ENCODE measurements at regions not wholly inside any gene's neighbourhood (a gene's known extent, or its start where the extent isn't known, plus 50 kb on each side); places are given as distances from the start of the nearest gene placed in this dataset.
"Not testable (repeated sequence)": the region's sequence is repeated elsewhere in the genome, so short reads cannot be mapped to it uniquely, and the experiment has no call there.

DNA sequence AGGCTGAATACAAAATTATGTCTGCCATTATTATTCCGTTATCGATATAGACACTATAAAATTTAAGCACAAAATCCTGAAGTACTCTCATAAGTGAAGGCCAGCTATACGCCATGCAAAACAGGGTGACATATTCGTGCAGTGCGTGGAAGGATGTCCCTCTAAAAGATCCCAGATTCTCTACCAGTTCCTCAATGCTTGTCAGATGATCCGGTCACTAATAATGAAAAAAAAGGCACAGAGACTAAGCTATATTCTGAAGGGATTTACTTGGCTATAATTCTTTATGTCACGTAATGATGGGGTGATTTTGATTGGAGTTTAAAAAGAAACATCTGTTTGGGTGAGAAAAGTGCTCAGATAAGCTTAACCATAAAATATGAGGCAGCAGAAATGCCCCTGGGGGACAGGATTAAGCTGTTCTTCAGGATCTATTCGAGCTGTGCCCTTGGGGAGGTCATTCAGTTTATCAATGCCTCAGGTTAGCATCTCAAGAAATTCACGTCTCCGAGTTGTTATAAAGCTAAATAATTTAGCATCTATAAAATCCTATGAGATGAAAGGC, 229.7 kb upstream of the PITRM1 start:
- no peak for DNase-seq

DNA sequence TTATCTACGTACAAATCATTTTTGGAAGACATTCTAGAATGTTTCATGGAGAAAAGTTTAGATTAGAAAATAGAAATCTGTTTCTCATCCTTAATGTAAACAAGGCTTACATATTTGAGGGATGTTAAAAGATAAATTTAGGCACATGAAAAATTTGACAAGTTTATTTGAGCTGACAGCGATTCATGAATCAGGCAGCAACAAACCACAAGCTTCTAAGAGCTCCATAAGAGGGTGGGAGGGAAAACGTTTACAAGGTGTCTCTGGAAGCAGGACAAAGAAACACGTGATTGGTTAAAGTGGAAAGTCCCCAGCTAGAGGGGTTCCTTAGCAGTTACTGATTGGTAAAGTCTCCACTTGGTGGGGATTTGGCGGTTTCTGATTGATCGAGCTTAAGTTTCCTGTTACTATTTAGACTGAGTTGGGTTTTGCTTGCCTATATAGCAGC, 228.9 kb upstream of the PITRM1 start:
- DNase-seq = no peak

DNA sequence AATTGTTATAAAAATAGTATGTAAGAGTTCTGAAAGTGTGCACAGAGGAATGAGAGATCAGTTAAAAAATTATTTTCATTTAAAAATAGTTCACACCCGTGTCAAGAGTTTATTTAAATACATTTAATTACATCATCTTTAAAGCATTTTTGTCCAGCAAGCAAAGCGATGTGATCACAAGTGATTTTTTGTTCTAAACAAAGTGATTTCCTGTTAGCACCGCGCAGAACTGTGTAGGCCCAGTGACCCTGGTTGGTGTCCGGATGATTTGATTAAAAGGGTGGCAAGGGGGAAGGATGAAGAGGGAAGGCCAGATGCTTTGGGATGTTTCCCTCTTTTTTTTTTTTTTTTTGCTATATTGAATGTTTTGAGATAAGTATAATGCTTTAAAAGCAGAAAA, 227.8 kb upstream of the PITRM1 start:
- no peak for DNase-seq

DNA sequence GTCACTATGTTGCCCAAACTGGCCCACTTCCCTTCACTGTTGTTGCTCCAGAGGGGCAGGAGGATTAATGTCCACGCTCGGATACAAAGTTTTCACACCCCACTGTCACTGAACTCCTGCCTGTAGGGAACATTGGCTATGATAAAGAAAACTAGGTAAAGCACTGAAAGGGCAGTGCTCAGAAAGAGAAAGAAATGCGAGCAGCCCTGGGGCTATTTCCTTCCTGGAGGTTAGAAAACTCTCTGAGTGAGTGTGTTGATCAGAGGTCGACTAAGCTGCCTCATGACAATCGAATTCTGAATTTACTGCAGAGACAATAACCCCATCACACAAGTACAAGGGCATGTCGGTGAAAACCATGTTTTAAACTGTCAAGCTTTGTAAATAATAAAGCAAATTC, 227.2 kb upstream of the PITRM1 start:
- no peak for DNase-seq

DNA sequence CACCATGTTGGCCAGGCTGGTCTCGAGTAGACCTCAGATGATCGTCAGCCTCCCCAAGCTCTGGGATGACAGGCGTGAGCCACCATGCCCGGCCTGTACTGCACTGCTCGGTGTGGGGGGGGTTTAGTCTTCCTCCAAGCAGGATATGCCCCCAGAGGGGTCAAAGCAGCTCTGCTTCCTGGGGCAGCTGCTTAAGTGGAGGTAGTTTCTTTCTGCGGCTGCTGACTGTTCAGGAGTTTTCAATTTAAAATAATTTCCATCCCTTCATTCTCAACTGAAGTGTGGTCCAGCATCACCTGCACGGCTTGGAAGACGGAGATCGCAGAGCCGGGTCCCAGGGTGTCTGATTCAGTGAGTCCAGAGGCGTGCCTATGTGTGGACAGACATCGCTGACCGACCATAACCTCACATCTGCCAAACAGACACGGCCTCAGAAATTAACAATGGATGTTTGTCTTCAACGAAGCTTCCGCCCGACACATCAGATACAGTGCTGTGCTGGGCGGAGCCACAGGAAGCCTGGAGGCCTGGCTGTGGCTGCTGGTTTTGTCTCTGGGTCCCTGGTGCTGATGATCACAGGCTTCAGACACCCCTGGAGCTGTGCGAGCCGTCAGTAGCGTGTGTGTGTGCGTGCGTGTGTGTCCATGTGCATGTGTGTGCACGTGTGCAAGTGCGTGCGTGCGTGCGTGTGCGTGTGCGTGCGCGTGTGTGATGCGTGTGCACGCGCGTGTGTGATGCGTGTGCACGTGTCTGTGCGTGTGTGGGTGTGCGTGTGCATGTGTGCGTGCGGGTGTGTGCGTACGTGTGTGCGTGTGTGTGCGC, 226.5 kb upstream of the PITRM1 start:
- no peak for DNase-seq

DNA sequence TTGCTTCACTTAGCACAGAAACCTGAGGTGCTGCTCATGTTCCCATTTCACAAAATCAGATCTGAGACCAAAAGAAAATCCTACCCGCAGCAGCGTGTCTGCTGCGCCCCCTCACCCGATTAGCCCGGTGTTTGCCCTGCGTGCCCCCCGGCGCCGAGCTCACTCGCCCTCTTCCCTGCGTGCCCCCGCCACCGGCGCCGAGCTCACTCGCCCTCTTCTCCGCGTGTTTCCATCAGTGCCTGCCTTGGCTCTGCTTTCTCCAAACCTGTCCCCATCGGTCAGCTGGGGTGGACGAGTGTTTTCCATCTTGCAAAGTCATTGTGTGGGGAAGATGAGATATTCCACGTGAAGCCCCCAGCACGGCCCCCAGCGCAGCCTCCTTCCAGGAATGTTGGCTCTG, 225.3 kb upstream of the PITRM1 start:
- no peak for DNase-seq

DNA sequence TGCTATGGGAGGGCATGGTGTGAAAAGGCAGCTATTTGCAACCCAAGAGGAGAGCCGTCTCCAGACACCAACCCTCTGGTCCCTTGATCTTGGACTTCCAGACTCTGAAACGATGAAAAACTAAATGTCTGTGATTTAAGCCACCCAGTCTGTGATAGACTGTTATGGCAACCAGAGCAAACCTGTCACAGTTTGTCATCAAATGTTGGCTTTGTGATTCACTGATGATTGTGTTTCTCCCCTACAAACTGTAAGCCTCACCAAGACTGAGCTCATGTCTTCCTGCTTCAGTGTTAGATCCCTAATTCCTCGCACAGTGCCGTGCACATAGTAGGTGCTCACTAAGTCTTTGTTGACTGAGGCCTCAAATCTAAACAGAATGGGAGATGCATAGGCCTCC, 224.6 kb upstream of the PITRM1 start:
- no peak for DNase-seq

DNA sequence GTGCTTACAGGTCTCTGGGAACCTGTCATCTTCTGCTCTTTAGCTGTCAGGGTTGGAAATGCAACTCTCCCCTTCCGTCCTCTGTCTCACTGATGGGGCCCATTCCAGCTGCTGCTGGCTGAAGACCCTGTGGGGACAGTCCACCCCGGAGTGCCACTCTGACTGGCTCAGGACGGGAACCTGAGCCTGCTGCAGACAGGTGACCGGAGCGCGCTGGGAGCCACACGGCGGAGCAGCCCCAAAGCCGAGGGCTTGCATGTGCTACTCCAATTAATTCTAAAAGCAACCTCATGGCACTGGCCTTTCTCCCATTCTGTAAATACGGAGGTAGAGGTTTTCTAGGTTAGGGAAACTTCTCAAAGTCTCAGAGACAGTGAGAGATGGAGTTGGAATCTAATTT, 223.5 kb upstream of the PITRM1 start:
- no peak for DNase-seq

DNA sequence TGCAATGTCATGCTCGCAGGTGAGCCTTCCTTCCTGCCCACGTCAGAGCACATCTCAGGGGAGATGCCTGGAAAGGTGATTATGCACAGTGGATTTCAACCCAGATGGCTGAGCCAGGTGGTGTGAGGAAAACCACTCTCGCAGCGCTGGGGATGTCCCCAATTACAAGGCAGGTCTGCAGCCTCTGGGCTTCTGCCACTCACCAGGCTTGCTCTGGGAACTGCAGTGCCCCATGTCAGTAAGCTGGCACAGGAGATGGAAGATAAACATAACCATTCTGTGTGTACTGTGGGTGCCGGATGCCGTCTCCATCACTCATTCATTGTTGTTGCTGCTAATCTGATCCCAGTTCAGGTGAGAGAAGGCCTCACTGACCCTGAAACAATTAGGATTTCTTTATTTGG, 222.9 kb upstream of the PITRM1 start:
- DNase-seq = no peak

DNA sequence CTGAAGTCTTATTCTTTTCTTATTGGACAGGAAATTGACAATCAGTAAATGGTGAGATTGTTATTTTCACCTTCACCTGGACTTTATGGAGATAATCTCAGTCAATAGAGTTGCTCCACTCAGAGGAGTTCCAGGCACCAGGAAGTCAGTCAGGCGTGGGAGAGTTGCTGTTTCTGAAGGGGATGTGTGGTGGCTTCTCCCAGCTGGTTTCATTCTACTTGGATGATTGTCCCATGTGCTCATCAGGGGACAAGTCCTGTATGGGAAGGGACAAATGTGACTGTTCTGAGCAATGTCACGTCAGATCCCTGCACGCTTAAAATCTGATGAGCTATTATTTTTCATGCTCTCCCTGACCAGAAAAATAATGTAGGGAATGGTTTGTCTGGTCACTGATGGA, 222.5 kb upstream of the PITRM1 start:
- DNase-seq = no peak

DNA sequence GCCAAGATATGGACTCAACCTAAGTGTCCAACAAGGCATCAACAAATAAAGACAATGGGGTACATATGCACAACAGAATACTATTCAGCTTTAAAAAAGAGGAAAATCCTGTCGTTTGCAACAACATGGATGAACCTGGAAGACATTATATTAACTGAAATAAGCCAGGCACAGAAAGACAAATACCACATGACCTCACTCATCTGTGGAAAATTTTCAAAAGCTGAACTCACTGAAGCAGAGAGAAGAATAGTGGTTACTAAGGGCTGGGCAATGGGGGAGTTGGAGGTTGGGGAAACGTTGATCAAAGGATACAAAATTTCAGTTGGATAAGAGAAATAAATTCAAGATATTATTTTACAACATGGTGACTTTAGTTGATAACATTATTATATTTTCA, 221.4 kb upstream of the PITRM1 start:
- DNase-seq = no peak

DNA sequence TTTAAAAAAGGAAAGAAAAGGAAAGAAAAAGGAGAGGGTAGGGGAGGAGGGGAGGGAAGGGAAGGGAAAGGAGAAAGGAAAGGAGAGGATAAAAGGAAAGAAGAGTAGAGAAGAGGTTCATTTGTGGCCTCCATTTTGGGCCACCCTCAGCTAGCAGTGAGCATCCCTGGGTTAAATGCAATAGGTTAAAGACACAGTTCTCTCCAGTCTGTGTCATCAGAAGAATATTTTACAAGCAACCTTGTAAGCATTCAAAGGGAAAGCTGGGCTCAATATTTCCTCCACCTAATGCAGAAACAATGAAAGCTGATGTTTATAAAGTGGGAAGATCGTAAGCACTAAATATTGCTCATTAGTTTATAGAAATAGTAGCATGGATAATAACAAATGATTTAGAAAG, 219.1 kb upstream of the PITRM1 start:
- no peak for DNase-seq

DNA sequence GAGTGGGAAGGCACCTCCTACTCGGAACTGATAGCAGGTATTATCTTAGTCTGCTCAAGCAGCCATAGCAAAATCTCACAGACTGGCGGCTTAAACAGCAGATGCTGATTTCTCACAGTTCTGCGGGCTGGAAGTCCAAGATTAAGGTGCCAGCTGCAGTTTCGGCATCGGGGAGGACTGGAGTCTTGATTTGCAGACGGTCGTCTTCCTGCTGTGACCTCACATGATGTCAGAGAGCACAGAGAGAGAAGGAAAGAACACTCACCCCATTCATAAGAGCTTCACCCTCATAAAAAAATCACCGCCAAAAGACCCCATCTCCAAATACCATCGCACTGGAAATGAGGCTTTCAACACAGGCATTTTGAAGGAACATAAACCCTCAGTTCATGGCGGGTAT, 216.5 kb upstream of the PITRM1 start:
- no peak for DNase-seq

DNA sequence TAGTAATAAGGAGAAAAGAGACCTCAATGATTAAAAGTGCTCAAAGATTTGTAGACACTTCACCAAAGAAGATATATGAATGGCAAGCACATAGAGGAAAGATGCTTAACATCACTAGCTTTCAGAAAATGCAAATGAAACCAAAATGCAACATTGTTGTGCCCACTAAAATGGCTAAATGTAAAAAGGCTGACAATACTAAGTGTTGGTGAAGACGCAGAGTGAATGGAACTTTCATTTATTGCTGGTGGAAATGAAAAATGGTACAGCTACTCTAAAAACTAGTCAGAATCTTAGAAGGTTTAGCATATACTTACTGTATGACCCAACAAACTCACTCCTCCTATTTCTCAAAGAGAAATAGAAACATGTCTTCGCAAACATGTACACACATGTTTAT, 212.9 kb upstream of the PITRM1 start:
- no peak for DNase-seq

DNA sequence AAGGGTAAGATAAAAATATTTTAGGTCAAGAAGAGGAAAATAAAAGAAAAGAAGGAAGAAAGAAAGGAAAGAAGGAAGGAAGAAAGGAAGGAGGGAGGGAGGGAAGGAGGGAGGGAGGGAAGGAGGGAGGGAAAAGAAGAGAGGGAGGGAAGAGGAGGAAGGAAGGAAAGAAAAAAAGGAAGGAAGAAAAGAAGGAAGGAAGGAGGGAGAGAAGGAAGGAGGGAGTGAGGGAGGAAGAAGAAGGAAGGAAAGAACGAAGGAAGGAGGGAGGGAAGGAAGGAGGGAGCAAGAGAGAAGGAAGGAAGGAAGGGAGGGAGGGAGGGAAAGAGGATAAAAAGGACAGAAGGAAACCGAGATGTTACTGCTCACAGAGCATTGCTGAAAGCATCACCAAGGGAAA, 209.5 kb upstream of the PITRM1 start:
- DNase-seq = no peak

DNA sequence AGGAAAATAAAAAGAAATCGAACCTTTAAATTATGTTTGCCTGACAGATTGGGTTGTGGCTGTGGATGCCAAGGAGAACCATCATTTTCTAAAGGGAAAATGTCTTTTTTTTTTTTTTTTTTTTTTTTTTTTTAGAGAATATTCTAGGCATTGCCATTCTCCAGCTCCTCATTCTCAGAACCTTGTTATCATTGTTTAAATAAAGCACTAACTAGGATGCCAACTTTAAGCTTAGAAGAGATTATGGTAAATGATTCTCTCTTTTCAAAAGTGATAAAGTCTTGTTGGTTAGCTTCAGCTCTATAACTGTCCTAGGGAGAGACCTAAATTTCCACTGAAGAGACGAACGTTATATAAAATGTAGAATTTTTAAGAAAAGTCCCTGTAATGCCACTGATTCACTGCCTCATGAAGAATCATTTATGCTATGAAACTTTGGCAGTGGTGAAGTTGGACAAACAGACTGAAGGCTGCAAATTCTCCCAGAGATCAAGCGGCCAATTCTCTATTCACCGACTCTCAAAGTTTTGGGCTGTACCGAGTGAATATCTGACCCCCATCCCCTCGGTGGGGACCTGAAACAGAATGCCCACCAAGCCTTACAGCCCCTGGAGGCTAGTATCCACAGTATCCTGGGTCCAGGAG, 207.9 kb upstream of the PITRM1 start:
- no peak for DNase-seq

DNA sequence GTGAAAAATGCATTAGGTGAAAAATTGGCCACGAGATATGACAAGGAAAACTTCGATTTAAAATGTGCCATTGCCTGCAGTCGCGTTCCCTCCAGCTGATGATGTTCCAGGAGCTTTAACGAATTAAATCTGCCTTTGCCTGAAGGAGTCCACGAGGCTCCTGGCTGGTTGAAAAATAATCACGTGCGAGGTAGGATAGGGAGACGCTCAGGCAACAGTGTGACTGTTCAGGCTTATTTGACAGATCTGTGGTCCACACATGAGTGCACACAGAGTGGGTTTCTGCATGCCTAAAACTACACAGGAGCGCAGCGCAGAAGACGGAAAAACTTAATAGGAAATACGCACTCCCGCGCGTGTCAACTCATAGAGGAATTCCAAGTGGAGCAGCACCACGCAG, 204.0 kb upstream of the PITRM1 start:
- no peak for DNase-seq

DNA sequence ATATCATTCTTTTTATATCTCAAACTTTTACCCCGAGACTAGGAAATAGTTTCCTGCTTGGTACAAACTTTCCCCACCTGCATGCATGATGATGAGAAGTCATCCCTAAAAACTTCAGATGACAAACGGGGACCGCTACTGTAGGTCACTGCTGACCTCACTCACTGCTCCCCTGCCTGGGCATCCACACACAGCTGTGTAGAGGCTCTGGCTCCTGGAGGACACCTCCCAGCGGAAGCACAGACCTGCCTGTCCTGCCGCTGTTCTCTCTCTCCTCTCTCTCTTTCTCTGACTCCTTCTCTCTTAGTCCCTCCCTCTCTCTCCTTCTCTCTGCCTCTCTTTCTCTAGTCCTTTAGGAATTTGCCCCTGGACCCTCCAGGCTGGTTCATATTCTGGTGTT, 202.9 kb upstream of the PITRM1 start:
- no peak for DNase-seq

DNA sequence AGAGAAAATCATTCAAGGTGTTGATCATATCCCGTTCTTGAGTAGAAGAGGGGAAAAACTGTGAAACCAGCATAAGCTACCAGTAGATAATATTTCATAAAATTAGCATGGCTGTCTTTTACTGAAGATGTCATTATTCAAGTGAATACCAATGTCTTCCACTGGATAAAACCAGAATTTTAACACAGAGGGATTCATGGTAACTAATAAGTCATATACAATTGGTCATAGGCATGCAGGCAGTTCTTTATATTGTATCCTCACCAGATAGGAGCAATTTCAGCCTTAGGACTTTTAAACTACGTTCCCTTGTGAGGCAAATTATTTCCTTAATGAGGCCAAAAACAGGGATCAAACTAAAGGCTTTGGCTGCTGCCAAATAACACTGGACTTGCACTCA, 202.3 kb upstream of the PITRM1 start:
- no peak for DNase-seq

DNA sequence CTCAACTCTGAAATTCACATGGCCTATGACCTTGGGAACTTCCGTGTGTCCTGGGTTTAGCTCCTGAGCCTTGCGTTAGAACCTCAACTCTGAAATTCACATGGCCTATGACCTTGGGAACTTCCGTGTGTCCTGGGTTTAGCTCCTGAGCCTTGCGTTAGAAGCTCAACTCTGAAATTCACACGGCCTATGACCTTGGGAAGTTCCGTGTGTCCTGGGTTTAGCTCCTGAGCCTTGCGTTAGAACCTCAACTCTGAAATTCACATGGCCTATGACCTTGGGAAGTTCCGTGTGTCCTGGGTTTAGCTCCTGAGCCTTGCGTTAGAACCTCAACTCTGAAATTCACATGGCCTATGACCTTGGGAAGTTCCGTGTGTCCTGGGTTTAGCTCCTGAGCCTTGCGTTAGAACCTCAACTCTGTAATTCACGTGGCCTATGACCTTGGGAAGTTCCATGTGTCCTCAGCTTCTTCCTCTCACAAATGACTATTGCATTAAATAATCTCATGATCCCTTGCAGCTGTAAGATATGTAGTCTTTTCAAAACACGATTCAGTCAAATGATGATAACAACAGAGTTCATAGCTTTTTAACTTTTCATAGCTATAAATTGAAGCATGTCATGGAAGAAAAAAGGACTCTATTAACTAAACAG, 200.9 kb upstream of the PITRM1 start:
- DNase-seq = not testable (repeated sequence)

DNA sequence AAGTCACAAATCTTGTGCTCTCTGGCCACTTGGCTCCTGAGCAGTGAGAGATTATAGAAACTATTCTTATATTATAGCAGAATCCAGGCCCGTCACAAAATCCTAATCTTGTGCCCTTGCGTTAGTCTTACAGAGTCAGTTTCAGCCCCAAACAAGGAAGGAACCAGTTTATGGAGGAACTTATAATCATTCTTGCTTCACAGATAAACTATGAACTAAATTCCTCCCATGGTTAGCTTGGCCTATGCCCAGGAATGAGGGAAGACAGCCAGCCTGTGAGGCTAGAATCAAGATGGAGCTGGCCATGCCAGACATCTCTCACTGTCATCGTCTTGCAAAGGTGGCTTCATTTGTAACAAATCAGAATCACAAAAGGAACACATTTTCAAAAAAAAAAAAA, 199.7 kb upstream of the PITRM1 start:
- no peak for DNase-seq

DNA sequence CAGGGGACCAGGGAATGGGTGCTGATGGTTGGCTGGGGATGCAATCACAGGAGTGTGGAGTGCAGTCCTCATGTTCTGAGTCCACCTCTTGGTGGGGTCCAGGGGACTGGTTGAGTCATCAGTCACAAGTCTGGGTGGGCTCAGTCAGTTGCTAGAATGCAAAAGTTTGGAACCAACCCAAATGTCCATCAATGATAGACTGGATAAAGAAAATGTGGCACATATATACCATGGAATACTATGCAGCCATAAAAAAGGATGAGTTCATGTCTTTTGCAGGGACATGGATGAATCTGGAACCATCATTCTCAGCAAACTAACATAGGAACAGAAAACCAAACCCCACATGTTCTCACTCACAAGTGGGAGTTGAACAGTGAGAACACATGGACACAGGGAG, 199.0 kb upstream of the PITRM1 start:
- not testable (repeated sequence) for DNase-seq

DNA sequence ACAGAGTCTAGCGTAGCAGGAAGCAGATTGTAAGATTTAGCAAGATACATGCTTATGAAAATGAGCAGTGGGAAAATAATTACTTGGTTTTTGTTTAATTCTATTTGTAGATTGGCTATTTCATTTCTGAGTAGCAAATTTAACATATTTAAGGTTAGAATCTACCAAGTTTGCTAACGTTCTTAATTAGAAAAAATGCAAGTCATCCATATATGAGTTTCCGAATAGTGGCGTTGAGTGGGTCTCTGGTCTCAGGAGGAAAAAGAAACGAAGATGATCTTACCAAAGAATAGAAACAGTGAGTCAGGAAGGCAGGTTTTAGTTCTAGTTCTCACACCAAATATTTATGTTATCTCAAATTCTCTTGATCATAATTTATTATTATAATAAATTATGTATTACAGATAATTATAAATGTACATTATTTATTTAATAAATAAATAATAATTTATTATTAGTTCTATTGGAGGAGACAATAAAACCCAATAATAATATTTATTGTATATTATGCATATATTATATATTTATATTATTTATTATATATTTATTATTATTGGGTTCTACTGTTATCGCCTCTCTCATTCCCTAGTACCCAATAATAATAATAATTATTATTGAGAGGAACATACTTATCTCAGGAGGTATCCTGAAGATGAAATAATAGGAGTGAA, 194.3 kb upstream of the PITRM1 start:
- DNase-seq = no peak
